Fibroblast of upper back skin (primary cell): ENCODE measurements at regions not wholly inside any gene's neighbourhood (a gene's known extent, or its start where the extent isn't known, plus 50 kb on each side); places are given as distances from the start of the nearest gene placed in this dataset.
"Not testable (repeated sequence)": the region's sequence is repeated elsewhere in the genome, so short reads cannot be mapped to it uniquely, and the experiment has no call there.

Experiments used
- DNase-seq: peaks from one replicate; pipeline ENCODE4 v3.0.0-alpha.2; 2013

DNA sequence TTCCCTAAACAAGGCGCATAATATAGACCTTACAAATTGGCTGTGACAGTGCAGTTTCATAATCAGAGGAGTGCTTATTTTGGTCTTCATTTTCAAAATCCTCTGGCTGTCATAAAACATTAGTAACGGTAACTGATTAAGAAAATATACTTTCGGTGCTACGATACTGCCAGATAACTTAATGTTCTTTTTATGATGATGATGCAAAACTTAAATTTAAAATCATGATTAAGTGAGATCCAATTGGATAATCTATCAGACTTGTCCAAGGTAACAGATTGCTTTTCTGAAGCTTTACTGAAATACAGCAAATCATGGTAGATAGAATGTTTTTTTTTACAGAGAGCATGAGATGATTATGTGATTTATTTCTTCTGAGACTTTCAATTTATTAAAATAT lies 364.2 kb upstream of the CNTN3 start:
- no peak for DNase-seq

DNA sequence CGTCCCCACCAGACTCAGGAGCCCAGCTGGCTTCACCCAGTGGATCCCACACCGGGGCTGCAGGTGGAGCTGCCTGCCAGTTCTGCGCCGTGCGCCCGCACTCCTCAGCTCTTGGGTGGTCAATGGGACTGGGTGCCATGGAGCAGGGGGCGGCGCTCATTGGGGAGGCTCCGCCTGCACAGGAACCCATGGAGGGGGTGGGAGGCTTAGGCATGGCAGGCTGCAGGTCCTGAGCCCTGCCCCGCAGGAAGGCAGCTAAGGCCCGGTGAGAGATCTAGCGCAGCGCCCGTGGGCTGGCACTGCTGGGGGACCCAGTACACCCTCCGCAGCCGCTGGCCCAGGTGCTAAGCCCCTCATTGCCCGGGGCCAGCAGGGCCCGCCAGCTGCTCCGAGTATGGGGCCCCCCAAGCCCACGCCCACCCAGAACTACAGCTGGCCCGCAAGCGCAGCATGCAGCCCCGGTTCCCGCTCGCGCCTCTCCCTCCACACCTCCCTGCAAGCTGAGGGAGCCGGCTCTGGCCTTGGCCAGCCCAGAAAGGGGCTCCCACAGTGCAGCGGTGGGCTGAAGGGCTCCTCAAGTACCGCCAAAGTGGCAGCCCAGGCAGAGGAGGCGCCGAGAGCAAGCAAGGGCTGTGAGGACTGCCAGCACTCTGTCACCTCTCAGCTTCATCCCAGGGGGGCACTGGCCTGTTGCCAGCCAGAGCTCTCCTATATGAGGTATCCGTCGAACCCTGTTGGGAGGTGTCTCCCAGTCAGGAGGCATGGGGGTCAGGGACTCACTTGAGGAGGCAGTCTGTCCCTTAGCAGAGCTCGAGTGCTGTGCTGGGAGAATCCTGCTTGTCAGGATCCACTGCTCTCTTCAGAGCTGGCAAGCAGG lies 370.8 kb upstream of the CNTN3 start:
- DNase-seq = not testable (repeated sequence)

DNA sequence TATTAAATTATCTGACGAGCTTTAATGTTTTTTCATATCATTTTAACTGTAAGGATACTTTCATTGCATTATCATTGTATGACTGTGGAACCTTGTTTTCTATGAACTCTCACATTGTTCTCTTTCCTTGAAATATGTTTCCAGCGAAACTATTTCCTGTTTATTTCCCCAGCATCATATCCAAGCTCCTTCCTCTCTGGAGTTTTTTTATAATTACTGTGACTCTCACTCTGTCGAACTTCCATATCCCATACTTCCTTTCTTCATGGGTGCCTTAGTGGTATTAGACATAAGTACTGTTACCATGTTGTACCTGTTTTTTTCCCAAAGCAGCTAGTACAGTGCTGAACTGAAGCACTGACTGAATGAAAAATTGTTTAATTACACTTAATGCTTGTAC lies 373.6 kb upstream of the CNTN3 start:
- DNase-seq = no peak

DNA sequence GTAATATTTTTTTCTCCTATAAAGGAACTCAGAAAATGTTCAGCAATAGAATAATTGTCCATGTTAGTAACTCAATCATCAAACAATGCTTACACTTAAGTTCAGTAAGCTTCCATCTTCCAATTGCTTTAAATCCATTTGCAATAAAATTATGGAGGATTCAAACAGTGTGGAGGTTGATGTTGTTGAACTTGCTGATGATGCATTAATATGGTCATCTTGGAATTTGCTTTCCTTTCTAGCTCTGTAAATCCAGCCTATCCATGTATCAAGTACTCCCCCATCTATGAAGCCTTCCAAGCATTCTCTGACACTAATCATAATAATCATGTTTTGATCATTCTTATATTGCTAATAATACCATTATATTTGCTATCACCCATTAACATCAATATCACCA lies 378.4 kb upstream of the CNTN3 start:
- DNase-seq = no peak

DNA sequence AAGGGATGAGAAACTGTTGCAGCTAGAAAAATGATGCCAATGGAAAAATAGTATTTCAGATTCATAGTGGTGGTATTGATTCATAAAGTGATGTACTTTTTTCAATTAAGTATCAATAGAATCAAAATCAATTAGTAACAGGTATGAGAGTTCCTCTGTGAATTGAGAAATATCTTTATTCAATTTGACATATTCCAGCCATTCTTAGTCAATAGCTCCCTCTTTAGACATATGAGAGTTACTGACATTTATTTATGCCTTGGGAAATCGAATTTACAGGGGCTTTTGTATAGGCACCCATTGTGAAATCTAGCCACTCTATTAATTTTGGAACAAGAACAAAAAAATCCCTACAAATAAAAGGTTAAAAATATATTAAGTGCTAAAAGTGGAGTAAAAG lies 386.9 kb upstream of the CNTN3 start:
- DNase-seq = peak; percentile 25

DNA sequence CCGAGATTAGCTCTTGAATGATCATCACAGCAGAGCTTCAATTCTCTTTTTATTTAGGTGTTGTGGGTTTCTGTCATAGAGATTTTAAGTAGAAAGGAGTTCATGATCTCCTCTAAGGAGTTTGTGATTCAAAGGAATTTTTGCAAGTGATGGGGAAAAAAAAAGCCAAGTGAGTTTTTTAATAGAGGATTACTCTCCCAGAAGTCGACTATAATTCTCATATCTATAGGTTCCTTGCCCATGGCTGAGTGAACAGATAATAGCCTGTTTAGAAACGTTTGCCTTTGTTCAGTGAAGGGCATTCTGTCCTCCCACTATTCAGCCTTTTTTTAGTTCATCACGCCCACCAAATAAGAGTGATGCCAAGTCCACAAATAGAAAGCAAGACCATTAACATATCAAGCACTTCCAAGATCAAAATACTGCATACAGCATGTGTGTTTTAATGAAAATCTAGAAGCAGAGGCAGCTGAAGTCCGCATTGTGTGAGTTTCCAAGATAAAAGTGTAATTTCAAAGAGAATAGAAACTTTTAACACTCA lies 398.4 kb upstream of the CNTN3 start:
- no peak for DNase-seq

DNA sequence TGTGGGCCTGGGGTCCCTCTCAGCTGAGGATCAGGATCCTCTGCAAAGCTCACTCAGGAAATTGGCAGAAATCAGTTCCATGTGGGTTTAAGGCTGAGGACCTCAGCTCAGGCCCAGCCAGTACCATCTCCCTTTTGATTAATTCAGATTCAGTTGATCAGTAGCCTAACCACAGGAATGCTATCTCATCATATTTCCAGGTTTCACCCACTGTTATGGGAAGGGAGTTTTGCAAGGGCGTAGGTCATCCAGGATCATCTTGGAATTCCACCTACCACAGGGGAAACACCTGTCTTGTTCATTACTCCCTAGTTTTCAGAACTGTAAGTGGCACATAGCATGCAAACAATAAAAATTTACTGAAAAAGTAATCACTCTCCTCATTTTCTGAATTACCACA lies 399.5 kb upstream of the CNTN3 start:
- DNase-seq = no peak

DNA sequence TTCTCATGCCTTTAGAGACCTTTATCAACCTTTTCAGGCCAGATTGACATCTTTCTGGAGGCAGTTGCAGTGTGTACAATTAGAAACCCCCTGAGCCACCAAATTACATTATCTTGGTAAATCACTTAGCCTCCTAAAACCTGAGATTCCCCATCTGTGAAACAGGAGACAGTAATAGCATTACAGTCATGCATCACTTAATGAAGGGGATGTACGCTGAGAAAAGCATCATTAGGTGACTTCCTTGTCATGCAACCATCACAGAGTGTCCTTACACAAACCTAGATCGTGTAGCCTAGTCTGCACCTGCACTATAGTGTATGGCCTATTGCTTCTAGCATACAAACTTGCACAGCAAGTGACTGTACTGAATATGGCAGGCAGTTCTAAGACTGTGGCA lies 400.8 kb upstream of the CNTN3 start:
- no peak for DNase-seq

DNA sequence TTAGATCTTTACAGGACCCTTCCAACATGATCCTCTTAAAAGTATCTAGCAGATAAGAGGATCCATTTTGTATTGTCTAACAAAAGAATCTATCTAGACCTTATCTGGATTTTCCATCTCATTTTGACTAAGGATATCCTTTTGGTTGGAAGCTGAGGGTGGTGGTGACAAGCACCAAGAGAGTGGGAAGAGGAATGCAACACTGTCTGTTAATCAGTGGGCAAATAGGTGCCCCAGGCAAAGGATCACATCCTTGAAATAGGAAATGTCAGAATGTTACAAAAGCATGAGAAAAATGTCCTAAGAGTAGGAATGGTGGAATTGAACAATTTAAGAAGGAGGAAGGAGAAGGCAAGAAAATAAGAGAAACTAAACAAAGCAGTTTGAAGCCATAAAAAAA lies 420.7 kb upstream of the CNTN3 start:
- DNase-seq = no peak

DNA sequence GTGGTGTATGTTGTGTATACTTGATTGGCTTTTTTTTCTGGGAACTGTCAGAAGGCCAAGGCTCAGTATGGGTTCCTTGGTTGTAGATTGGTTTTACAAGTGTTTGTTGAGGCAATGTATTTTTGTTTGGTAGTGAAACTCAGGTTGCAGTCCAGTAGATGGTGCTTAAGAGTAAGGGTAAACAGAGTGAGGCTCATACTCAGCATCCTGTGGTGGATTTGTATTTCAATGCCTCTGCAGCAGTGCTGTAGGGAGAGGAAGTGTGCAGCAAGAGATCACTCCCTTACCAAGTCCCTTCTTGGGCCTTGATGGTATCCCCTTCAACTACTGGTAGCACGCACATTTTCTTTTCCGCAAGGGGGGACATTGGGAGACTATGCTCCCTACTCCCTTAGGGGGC lies 428.5 kb upstream of the CNTN3 start:
- no peak for DNase-seq

DNA sequence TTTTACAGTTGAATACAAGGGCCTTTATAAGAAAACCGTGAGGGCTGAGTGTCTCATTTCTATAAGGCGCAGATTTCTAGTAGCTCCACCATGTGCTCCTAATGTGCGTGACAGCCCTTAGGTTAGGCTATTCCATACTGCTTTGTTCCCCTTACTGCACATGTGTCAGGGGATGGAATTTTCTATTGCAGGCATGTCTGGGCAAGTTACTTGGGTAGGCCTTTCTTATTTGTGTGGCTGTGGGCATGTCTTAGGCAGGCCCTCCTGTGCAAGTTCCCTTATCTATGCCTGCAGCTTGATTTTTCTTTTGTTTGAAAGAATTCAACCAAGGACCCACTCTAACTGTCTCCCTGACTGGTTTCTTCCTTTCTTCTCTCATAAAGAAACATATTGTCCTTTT lies 434.2 kb upstream of the CNTN3 start:
- DNase-seq = no peak

DNA sequence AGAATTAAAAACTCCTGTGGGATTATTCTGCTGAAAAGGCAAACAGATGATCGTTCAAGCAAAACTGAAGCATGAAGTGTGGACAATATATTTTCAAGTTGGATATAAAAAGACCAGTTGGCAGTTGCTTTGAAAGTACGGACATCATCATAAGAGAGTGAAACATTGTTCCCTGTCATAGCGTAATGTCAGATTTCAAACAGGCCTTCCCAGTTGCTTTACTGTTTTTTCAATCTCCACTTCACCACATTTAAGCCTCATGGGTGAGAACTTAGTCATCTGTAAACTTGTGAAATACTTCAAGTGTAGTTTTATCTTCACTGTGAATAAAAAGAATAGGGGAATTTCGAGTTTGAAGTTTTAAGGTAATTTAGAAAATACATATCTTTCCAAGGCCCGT lies 435.1 kb upstream of the CNTN3 start:
- DNase-seq = no peak

DNA sequence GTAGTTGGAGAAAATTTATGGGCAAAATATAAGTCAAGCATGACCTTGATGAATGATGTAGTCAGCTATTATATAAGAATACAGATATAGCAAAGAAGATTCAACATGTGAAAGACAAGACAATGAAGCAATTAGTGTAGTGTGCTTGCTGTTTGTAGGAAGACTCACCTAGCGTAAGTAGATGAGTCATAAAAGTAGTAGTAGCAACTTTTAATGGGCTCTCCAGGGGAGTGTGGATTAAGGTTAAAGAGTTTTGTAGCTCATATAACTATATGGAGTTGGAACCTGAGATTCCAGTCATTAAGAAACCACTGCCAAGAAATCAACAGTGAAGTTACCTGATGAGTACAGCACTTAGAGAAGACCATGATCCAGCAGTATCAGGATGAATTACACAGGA lies 444.7 kb upstream of the CNTN3 start:
- DNase-seq = no peak

DNA sequence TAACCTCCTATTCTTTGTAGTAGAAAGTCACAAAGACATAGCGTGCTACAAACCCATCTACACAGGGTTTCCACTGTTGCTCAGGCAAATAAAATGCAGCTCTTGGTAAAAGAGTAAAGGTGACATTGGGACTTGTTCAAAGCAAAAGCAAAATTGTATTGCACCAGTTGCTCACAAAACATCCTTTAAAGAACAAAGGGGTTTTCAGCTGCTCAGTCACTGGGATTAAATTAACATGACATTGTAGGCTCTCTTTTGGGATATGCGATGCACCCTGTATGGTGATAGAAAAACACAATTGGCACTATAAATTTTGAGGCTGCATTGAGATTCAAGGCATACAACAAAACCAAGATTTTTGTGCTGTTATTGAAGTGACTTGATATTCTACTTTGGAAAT lies 447.3 kb upstream of the CNTN3 start:
- no peak for DNase-seq

DNA sequence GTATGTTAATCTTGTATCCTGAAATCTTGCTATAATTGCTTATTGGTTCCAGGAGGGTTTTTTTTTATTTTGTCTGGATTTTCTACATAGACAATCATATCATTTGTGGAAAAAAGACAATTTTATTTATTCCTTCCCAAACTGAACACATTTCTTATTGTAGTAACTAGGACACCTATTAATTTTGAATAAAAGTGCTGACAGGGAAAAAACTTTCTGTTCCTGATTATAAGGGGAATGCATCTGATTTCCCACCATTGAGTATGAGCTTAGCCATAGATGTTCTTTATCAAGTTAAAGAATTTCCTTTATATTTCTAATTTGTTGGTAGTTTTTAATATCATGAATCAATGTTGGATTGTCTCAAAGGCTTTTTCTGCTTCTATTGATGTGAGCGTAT lies 460.7 kb upstream of the CNTN3 start:
- DNase-seq = no peak

DNA sequence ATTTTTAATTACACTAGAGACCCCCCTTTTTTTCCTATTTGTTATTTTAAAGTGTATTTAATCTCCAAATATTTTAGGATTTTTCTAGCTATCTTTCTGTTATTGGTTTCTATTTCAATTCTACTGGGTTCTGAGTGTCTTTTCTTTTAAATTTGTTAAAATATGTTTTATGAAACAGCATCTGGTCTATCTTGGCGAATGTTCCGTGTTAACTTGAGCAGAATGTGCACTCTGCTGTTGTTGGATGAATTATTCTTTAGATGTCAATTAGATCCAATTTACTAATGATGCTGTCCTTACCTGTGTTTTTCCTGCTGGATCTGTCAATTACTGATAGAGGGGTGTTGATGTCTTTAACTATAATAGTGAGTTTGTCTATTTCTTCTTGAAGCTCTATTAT lies 462.0 kb upstream of the CNTN3 start:
- no peak for DNase-seq

DNA sequence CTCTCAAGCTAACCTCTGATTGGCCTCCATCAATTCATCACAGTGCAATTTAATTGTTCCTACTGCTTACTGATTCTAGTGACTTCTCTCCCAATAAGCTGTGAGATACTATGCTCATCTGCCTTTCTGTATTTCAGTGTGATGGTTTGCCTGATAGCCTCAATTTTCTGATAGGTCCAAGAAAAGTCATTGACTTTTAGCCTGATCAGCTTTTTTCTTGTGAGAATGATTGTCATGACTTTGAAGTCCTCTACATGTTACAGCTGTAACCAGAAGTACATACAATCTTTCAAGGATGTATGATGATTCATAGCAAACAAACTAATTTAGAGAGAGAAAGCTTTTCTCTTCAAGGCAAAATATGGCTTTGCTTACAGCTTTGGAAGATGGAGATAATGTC lies 463.8 kb upstream of the CNTN3 start:
- DNase-seq = no peak

DNA sequence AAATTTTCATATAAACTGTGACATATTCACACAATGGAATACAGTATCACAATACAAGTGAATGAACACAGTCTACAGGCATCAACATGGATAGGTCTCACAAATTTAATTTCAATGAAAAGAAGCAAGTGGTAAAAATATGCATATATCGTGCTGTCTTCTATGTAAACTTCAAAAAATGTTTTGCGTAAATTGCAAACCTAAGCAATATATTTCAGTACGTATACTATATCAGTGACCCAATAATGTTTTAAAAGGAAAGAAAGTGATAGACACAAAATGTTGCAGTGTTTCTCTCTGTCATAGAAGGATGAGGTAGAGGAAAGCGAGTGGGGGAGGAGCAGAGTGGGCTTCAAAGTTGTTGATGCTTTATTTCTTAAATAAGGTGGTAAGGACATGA lies 468.4 kb upstream of the CNTN3 start:
- no peak for DNase-seq

DNA sequence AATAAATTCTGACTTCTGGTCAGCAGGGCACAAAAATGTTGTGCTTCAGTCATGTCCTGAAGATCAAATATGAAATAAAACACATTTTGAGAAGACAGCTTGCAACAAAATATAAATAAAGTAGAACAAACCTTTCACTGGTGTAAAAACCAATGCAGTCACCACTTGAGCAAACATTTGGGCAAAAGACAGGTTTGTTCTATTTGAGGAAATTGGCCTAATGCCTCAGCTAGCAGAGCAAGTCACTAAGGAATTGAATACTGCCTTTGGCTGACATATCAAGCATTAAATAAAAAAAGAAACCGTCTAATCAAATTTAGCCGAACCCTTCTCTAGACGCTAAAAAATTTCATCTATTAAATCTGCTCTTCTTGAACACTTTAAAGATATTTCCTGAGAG lies 475.4 kb upstream of the CNTN3 start:
- DNase-seq = no peak

DNA sequence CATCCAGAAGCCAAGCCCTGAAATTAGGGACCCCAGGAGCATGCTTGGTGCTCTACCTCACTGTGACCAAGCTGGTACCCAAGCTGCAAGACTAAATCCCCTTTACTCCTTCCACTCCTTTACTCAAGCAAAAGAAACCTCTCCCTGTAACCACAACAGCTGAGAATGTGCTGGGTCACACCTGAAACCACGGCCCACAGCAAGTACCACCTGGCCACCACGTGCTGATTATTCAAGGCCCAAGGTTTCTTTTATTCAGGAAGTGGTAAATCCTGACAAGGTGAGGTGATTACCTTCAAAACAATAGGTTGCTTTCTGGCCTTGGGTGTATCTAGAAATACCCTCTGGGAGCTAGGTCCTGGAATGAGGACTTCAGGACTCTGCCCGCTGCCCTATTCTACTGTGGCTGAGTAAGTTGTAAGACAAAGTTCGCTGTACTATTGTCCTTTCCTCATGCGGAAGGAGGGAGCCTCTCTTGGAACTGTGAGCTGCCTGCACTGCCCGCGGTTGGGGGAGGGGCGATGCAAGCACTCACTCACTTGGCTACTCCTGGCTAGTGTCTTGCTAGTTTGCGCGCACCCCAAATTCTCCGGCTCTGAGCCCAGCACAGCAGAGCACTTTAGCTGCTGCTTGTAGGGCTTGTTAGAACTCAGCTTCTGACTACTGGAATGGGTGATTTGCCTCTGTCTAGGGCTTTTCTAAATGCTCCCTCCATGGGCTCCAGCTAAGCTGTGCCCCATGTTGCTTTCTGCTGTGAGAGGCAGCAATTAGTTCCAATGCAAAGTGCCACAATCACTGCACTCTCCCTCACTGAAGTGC lies 487.1 kb upstream of the CNTN3 start:
- no peak for DNase-seq

DNA sequence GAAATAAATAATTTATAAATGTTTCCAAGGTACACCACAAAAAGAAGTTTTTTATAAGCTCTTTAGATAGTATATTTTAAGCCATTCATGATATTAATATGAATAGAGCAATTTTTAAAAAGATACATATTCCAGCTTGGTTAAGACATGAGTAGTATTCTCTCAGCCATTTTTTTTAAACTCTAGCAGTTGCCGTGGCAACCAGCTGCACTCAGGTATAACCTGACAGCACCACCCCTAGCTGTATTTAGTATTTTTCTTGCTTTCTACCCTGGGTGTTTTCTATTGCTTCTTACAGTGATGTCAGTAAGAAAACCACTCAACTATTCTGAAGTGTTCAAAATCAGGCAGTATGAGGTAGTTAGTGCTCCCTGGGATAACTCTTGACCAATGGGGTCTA lies 496.3 kb upstream of the CNTN3 start:
- DNase-seq = no peak

DNA sequence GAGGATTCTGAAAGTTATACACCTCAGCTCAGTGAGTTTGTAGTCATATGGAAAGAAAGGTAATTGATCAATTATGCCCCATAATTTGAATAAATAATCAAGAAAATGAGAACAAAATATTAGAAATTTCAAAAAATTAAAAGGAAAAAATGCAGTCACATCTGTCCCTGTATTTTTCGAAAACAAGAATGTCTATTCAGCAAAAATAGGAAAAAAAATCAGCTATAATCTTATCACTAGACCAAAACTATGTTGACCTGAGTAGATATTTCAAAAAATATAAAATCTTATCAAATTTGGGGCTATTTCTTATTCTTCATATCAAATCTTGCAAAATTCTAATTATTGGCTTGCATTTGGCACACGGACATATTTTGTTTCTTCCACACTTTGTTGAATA lies 501.2 kb upstream of the CNTN3 start:
- no peak for DNase-seq

DNA sequence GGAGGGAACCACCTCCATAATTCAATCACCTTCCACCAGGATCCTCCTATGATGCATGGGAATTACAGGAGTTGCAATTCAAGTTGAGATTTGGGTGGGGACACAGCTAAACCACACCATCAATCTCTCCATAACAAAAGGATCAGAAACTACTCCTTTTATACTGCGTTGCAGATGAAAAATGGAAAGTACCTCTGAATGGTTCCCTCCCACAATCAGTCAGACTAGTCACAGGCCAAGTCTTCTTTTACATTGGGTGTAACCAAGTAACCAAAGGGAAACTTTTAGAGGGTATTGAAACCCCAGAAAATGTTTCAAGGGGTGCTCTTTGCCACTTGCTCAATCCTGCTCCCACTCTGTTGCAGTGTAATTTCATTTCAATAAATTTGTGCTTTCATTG lies 504.3 kb upstream of the CNTN3 start:
- DNase-seq = no peak

DNA sequence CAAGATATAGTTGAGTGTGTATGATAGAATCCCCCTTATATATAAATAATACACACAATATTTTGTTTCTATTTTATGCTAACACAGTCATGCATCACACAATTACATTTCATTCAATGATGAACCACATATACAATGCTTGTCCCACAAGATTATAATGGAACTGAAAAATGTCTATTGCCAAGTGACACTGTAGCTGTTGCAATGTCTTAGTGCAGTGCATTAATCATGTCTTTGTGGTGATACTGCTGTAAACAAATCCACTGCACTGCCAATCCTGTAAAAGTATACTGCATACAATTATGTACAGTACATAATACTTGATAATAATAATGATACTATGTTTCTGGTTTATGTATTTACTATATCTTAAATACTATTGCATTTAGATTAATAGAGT lies 512.1 kb upstream of the CNTN3 start:
- no peak for DNase-seq
